H1 (cell line): ENCODE measurements at regions not wholly inside any gene's neighbourhood (a gene's known extent, or its start where the extent isn't known, plus 50 kb on each side); places are given as distances from the start of the nearest gene placed in this dataset.

Source experiments
- CTCF ChIA-PET: fragments of 300-600 bp; sonication (Branson Sonifier 250); formaldehyde crosslinking; loops from one replicate; lab custom pipeline; 2021; ENCODE audit not compliant: partially characterized antibody; lab: Charles Lee
- POLR2A ChIA-PET: fragments of 300-600 bp; sonication (Branson Sonifier 250); formaldehyde crosslinking; loops from one replicate; lab custom pipeline; 2021; ENCODE audit warnings: inconsistent platforms; ENCODE audit not compliant: partially characterized antibody; lab: Charles Lee
- DNase-seq, 2 experiments: peaks; one replicate each; pipeline versions ENCODE4 v3.0.0 to v3.0.0-alpha.2; 2010 to 2022; ENCODE audit warnings: low spot score in 2 of 2, low read depth in 1 of 2, mixed read lengths in 1 of 2
- FAIRE-seq: peaks from 2 replicates; lab custom pipeline; 2011; peaks lifted over from hg19 to GRCh38; lab: Jason Lieb, UNC
- H2AFZ ChIP-seq: 2 replicates; pipeline ENCODE4 v1.8.1; 2012; ENCODE audit warnings: low read length, inconsistent platforms
- H2AK5ac ChIP-seq: 2 replicates; pipeline ENCODE4 v1.6.1; 2013; ENCODE audit warnings: low read depth, low read length
- H2BK120ac ChIP-seq: replicated peaks from 2 replicates; pipeline ENCODE3; 2013; ENCODE audit warnings: low read depth, low read length, inconsistent platforms
- H2BK12ac ChIP-seq: 2 replicates; pipeline ENCODE4 v1.6.1; 2013; ENCODE audit warnings: low read depth, low read length
- H2BK15ac ChIP-seq: 2 replicates; pipeline ENCODE4 v1.6.1; 2013; ENCODE audit warnings: low read length
- H2BK20ac ChIP-seq: 2 replicates; pipeline ENCODE4 v1.6.1; 2013; ENCODE audit warnings: low read length
- H2BK5ac ChIP-seq: 2 replicates; pipeline ENCODE4 v1.6.1; 2013; ENCODE audit warnings: low read depth, low read length
- H3K14ac ChIP-seq: 2 replicates; pipeline ENCODE4 v1.6.1; 2013; ENCODE audit warnings: inconsistent platforms; ENCODE audit not compliant: insufficient read length
- H3K18ac ChIP-seq: 2 replicates; pipeline ENCODE4 v1.6.1; 2013; ENCODE audit warnings: low read length; ENCODE audit errors: extremely low read depth
- H3K23ac ChIP-seq: 2 replicates; pipeline ENCODE4 v1.6.1; 2013; ENCODE audit warnings: inconsistent platforms; ENCODE audit not compliant: insufficient read length
- H3K23me2 ChIP-seq: 2 replicates; pipeline ENCODE4 v1.6.1; 2013; ENCODE audit warnings: low read depth, low read length
- H3K27ac ChIP-seq: 2 replicates; pipeline ENCODE4 v1.6.1; 2011; ENCODE audit warnings: low read depth, low read length, inconsistent platforms
- H3K27me3 ChIP-seq, 4 experiments: replicated peaks in 1 of 4; 1 replicate in 1 of 4; 2 replicates in 3 of 4; pipeline versions ENCODE4 v1.6.1 to v1.8.1; 2011 to 2013; ENCODE audit warnings: low read length in 3 of 4, mild to moderate bottlenecking in 3 of 4, inconsistent platforms in 2 of 4, mixed read lengths in 2 of 4, moderate library complexity in 1 of 4; ENCODE audit not compliant: control insufficient read depth in 3 of 4, insufficient read depth in 3 of 4; ENCODE audit errors: extremely low read depth in 1 of 4
- H3K36me3 ChIP-seq, 4 experiments: 2 replicates each; pipeline versions ENCODE4 v1.6.1 to v1.8.1; 2011 to 2013; ENCODE audit warnings: mild to moderate bottlenecking in 4 of 4, low read length in 3 of 4, moderate library complexity in 2 of 4, control low read depth in 1 of 4, inconsistent platforms in 1 of 4; ENCODE audit not compliant: insufficient read depth in 4 of 4, control insufficient read depth in 2 of 4
- H3K4ac ChIP-seq: replicated peaks from 2 replicates; pipeline ENCODE3; 2013; ENCODE audit warnings: low read length, low read depth, mixed read lengths, inconsistent platforms; ENCODE audit not compliant: insufficient read length
- H3K4me1 ChIP-seq, 4 experiments: replicated peaks in 1 of 4; 1 replicate in 1 of 4; 2 replicates in 3 of 4; pipeline versions ENCODE4 v1.6.1 to v1.8.1; 2011 to 2013; ENCODE audit warnings: low read length in 3 of 4, inconsistent platforms in 2 of 4, mixed read lengths in 1 of 4; ENCODE audit not compliant: insufficient read depth in 4 of 4, control insufficient read depth in 3 of 4
- H3K4me2 ChIP-seq, 2 experiments: 2 replicates each; pipeline versions ENCODE4 v1.6.1 to v1.8.1; 2011 to 2013; ENCODE audit warnings: low read depth in 2 of 2, low read length in 2 of 2, control low read depth in 1 of 2, inconsistent platforms in 1 of 2, mild to moderate bottlenecking in 1 of 2; ENCODE audit not compliant: insufficient read depth in 1 of 2
- H3K4me3 ChIP-seq, 4 experiments: fragments of 200-600, 300-600 bp in 1 of 4; sonication (generic), shearing (Covaris generic), sonication (Bioruptor Twin) in 1 of 4; 2 replicates each; pipeline versions ENCODE4 v1.5.1 to v1.8.1; 2011 to 2016; ENCODE audit warnings: low read length in 4 of 4, low read depth in 3 of 4, control low read depth in 2 of 4, inconsistent platforms in 2 of 4, mild to moderate bottlenecking in 2 of 4, mixed read lengths in 1 of 4, moderate library complexity in 1 of 4; ENCODE audit not compliant: insufficient read depth in 2 of 4; ENCODE audit errors: extremely low read depth in 1 of 4
- H3K56ac ChIP-seq: replicated peaks from 2 replicates; pipeline ENCODE3; 2013; ENCODE audit warnings: low read depth, mild to moderate bottlenecking, mixed read lengths, low read length, inconsistent platforms; ENCODE audit not compliant: insufficient read length
- H3K79me1 ChIP-seq: 2 replicates; pipeline ENCODE4 v1.6.1; 2013; ENCODE audit warnings: low read depth, low read length, control low read depth
- H3K79me2 ChIP-seq, 2 experiments: 2 replicates each; pipeline versions ENCODE4 v1.6.1 to v1.8.1; 2012 to 2013; ENCODE audit warnings: low read length in 2 of 2, mild to moderate bottlenecking in 2 of 2, inconsistent platforms in 1 of 2; ENCODE audit not compliant: insufficient read depth in 2 of 2, control insufficient read depth in 1 of 2
- H3K9ac ChIP-seq, 4 experiments: replicated peaks in 1 of 4; 1 replicate in 1 of 4; 2 replicates in 3 of 4; pipeline versions ENCODE4 v1.6.1 to v1.8.1; 2011 to 2013; ENCODE audit warnings: low read depth in 3 of 4, low read length in 3 of 4, control low read depth in 2 of 4, mild to moderate bottlenecking in 2 of 4, moderate library complexity in 2 of 4, inconsistent platforms in 1 of 4; ENCODE audit errors: extremely low read depth in 1 of 4
- H3K9me3 ChIP-seq, 2 experiments: 2 replicates each; pipeline versions ENCODE4 v1.6.1 to v1.8.1; 2012 to 2013; ENCODE audit warnings: mild to moderate bottlenecking in 2 of 2, moderate library complexity in 2 of 2, control low read depth in 1 of 2, inconsistent platforms in 1 of 2, low read depth in 1 of 2, low read length in 1 of 2, mixed read lengths in 1 of 2; ENCODE audit not compliant: insufficient read depth in 2 of 2
- H4K20me1 ChIP-seq, 2 experiments: replicated peaks in 1 of 2; 2 replicates each; pipeline versions ENCODE3 to v1.8.1; 2011 to 2013; ENCODE audit warnings: inconsistent platforms in 2 of 2, low read length in 2 of 2, mild to moderate bottlenecking in 1 of 2; ENCODE audit not compliant: insufficient read depth in 2 of 2, control insufficient read depth in 1 of 2
- H4K5ac ChIP-seq: 2 replicates; pipeline ENCODE4 v1.6.1; 2013; ENCODE audit warnings: low read length, low read depth, mixed read lengths, inconsistent platforms; ENCODE audit not compliant: insufficient read length
- H4K8ac ChIP-seq: 2 replicates; pipeline ENCODE4 v1.8.0; 2013; ENCODE audit warnings: mild to moderate bottlenecking, moderate library complexity, low read length, inconsistent platforms; ENCODE audit not compliant: insufficient read depth; ENCODE audit errors: extremely low read depth
- H4K91ac ChIP-seq: replicated peaks from 2 replicates; pipeline ENCODE3; 2013; ENCODE audit warnings: low read length, mixed read lengths, inconsistent platforms; ENCODE audit not compliant: insufficient read length
- ASH2L ChIP-seq: fragments of 200-600, 300-600 bp; sonication (generic); IDR thresholded peaks from one replicate; pipeline ENCODE4 v1.7.1; 2017; ENCODE audit warnings: low read length
- CEBPB ChIP-seq: IDR thresholded peaks from 2 replicates; pipeline ENCODE4 v1.6.1; 2012; ENCODE audit warnings: low read depth, low read length
- JUND ChIP-seq: IDR thresholded peaks from 2 replicates; pipeline ENCODE4 v1.6.1; 2011; ENCODE audit warnings: mild to moderate bottlenecking, improper control_type of control experiment, low read length
- KDM1A ChIP-seq: fragments of 200-600, 300-600 bp; sonication (generic); IDR thresholded peaks from 2 replicates; pipeline ENCODE4 v1.7.1; 2016; ENCODE audit warnings: mild to moderate bottlenecking, low read length, borderline replicate concordance
- POLR2AphosphoS5 ChIP-seq: IDR thresholded peaks from 2 replicates; pipeline ENCODE4 v1.6.1; 2011; ENCODE audit warnings: low read depth, low read length
- RAD21 ChIP-seq, 2 experiments: IDR thresholded peaks in 1 of 2; conservative IDR thresholded peaks in 1 of 2; 2 replicates each; pipeline ENCODE4 v1.6.1; 2011; ENCODE audit warnings: low read depth in 2 of 2, low read length in 2 of 2, improper control_type of control experiment in 1 of 2, inconsistent platforms in 1 of 2, mild to moderate bottlenecking in 1 of 2, moderate library complexity in 1 of 2
- TAF1 ChIP-seq: IDR thresholded peaks from 2 replicates; pipeline ENCODE4 v1.6.1; 2011; ENCODE audit warnings: mild to moderate bottlenecking, low read depth, low read length
- WGBS, 2 experiments: shearing (Covaris generic) in 1 of 2; methylation state at CpG; one replicate each; pipeline versions ENCODE4 v1.1.6 to v1.1.7; 2013 to 2015; ENCODE audit warnings: low lambda C conversion rate in 2 of 2, mixed read lengths in 2 of 2, inconsistent platforms in 1 of 2, low coverage in 1 of 2, missing lambda C conversion rate in 1 of 2; ENCODE audit not compliant: insufficient replicate concordance in 2 of 2, insufficient coverage in 1 of 2, insufficient read length in 1 of 2; ENCODE audit errors: extremely low coverage in 1 of 2, missing lambda C conversion rate in 1 of 2; 5-methylcytosine and 5-hydroxymethylcytosine counted together

GRCh38 chr21:28738420-28738704 is 254.3 kb downstream of the LTN1 start:
- H3K27ac ChIP-seq: no peak overlapping the region
- no peak overlapping the region for H2BK5ac ChIP-seq
- H2BK120ac ChIP-seq: no peak overlapping the region
- H2AK5ac ChIP-seq: no peak overlapping the region
- H2BK15ac ChIP-seq: no peak overlapping the region
- H2BK20ac ChIP-seq: no peak overlapping the region
- no peak for DNase-seq
- H3K27me3 ChIP-seq: no peaks in the 10 kb centered on the region
- no peak overlapping the region for H3K9ac ChIP-seq
- no peak overlapping the region for H4K91ac ChIP-seq
- no peak overlapping the region for H3K4ac ChIP-seq
- H3K4me3 ChIP-seq: no peak overlapping the region
- CTCF ChIA-PET: interaction anchor here (0.7 to 4.5 kb wide), 3 partner anchors 7 to 1922 kb away, joined by 3 to 34 read pairs (median 3); no protein-coding TSS in a partner anchor
- H3K4me2 ChIP-seq: no peak overlapping the region
- FAIRE-seq: no peak
- TF ChIP-seq ASH2L: no peak
- no peak for TF ChIP-seq TAF1
- no peak for TF ChIP-seq RAD21 (IDR thresholded peaks at IDR 0.05 in 1 of 2, conservative IDR thresholded peaks at IDR 0.05 in 1 of 2; ENCODE audit: low read depth in 2 of 2, low read length in 2 of 2)
- TF ChIP-seq JUND: no peak
- no peak for TF ChIP-seq KDM1A
- TF ChIP-seq CEBPB: no peak
- TF ChIP-seq POLR2AphosphoS5: no peak
- TF ChIP-seq, all 59 proteins: peak for 0
- Histone ChIP-seq H3K4me1 (peaks cover 0 to 7% (median 3%) of the 10 kb centered on the region in 4 experiments; a peak in 4 of 7 replicates), H2AFZ (peak overlapping the region; percentile 46), H3K18ac (no peak overlapping the region), H3K56ac (no peak overlapping the region), H3K14ac (no peak overlapping the region), H3K9me3 (no peaks in the 10 kb centered on the region), H3K23ac (no peak overlapping the region), H4K8ac (no peak overlapping the region), H3K79me2 (no peaks in the 10 kb centered on the region), H4K20me1 (no peaks in the 10 kb centered on the region), H2BK12ac (no peak overlapping the region), H3K79me1 (no peaks in the 10 kb centered on the region), H3K36me3 (no peaks in the 10 kb centered on the region), H4K5ac (no peak overlapping the region), H3K23me2 (no peaks in the 10 kb centered on the region)
- WGBS, 2 experiments: 88% methylated on average over 5 of the region's 5 CpGs; no CpG with 5 or more reads in 1 of the 2 experiments
- POLR2A ChIA-PET: no interaction called here
